ENCODE measurements at regions not wholly inside any gene's neighbourhood (a gene's known extent, or its start where the extent isn't known, plus 50 kb on each side); places are given as distances from the start of the nearest gene placed in this dataset.

DNA sequence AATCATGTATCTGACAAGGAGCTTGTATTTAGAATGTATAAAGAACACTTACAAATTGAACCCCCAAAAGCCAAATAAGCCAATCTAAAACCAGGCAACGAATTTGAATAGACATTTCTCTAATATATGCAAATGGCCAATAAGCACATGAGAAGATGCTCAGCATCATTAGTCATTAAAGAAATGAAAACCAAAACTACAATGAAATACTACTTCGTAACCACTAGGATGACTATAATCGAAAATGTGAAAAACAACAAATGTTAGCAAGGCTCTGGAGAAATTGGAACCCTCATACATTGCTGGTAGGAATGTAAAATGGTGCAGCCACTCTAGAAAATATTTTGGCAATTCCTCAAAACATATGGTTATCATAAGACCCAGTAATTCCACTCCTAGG, 105.8 kb upstream of the TOP1 start:
- Histone ChIP-seq H3K4me2 (ENCODE audit: insufficient read depth, low read length) (no peak overlapping the region), H3K4me1 (ENCODE audit: control insufficient read depth, extremely low read depth, insufficient read depth, low read length) (no peaks in the 10 kb centered on the region), H4K20me1 (replicated peaks; ENCODE audit: control insufficient read depth, extremely low read depth, insufficient read depth, low read length) (no peaks in the 10 kb centered on the region), H3K36me3 (ENCODE audit: control insufficient read depth in 2 of 2, extremely low read depth in 1 of 2, insufficient read depth in 2 of 2, low read length in 2 of 2) (no peaks in the 10 kb centered on the region), H3K27me3 (ENCODE audit: control insufficient read depth in 2 of 2, insufficient read depth in 2 of 2, low read length in 2 of 2) (no peaks in the 10 kb centered on the region), H3K79me2 (ENCODE audit: control insufficient read depth, insufficient read depth, low read length) (no peaks in the 10 kb centered on the region), H2AFZ (ENCODE audit: low read depth, low read length) (no peak overlapping the region), H3K9me3 (replicated peaks; ENCODE audit: control insufficient read depth, insufficient read depth, low read length) (no peaks in the 10 kb centered on the region), H3K4me3 (replicated peaks in 1 of 3; ENCODE audit: insufficient read depth in 1 of 3, low read depth in 1 of 3, low read length in 3 of 3) (no peak overlapping the region), H3K9ac (replicated peaks; ENCODE audit: extremely low read depth, insufficient read depth, low read length) (no peak overlapping the region), H3K27ac (ENCODE audit: insufficient read depth, low read depth, low read length) (no peak overlapping the region), H3K9me1 (replicated peaks; ENCODE audit: control insufficient read depth, extremely low read depth, insufficient read depth, low read length) (no peaks in the 10 kb centered on the region)
- ChIA-PET POLR2A (no interaction called here), CTCF (no interaction called here)
- dilution Hi-C loops (cut with MboI; ENCODE audit: extremely low pct_ligation_motif_present, low sequenced_read_pairs) = no loop called here
- no peak for TF ChIP-seq JUN (IDR thresholded peaks at IDR 0.05; ENCODE audit: borderline replicate concordance, insufficient read depth, insufficient read length, low read depth)
- no peak for TF ChIP-seq FOS (IDR thresholded peaks at IDR 0.05; ENCODE audit: borderline replicate concordance, insufficient read depth, low read length)
- TF ChIP-seq GATA2 (IDR thresholded peaks at IDR 0.05; ENCODE audit: insufficient read depth, insufficient read length, low read depth, low read length) = no peak
- TF ChIP-seq POLR2AphosphoS5 (IDR thresholded peaks at IDR 0.05; ENCODE audit: insufficient read depth, low read depth, low read length) = no peak
- TF ChIP-seq, protein P1, sequence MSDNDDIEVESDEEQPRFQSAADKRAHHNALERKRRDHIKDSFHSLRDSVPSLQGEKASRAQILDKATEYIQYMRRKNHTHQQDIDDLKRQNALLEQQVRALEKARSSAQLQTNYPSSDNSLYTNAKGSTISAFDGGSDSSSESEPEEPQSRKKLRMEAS (IDR thresholded peaks at IDR 0.05; ENCODE audit: insufficient read depth, insufficient read length) = no peak
- no peak for TF ChIP-seq EZH2 (IDR thresholded peaks at IDR 0.05; ENCODE audit: borderline replicate concordance, low read depth, low read length, severe bottlenecking)
- TF ChIP-seq POLR2A (IDR thresholded peaks at IDR 0.05; ENCODE audit: low read depth, low read length) = no peak
- no peak for TF ChIP-seq MYC (IDR thresholded peaks at IDR 0.05; ENCODE audit: low read depth, low read length)
- TF ChIP-seq, protein P2, sequence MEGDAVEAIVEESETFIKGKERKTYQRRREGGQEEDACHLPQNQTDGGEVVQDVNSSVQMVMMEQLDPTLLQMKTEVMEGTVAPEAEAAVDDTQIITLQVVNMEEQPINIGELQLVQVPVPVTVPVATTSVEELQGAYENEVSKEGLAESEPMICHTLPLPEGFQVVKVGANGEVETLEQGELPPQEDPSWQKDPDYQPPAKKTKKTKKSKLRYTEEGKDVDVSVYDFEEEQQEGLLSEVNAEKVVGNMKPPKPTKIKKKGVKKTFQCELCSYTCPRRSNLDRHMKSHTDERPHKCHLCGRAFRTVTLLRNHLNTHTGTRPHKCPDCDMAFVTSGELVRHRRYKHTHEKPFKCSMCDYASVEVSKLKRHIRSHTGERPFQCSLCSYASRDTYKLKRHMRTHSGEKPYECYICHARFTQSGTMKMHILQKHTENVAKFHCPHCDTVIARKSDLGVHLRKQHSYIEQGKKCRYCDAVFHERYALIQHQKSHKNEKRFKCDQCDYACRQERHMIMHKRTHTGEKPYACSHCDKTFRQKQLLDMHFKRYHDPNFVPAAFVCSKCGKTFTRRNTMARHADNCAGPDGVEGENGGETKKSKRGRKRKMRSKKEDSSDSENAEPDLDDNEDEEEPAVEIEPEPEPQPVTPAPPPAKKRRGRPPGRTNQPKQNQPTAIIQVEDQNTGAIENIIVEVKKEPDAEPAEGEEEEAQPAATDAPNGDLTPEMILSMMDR (IDR thresholded peaks at IDR 0.05; ENCODE audit: extremely low read depth in 1 of 2, insufficient read depth in 1 of 2, low read depth in 1 of 2, low read length in 2 of 2) = no peak
- DNase-seq (ENCODE audit: low read depth, low spot score) (no peak), FAIRE-seq (no peak)
- intact Hi-C loops (cut with micrococcal nuclease) = no loop called here
- no TSS peak for BruUV-seq (replicated peaks)
